IPS-18a (cell line): ENCODE measurements at regions not wholly inside any gene's neighbourhood (a gene's known extent, or its start where the extent isn't known, plus 50 kb on each side); places are given as distances from the start of the nearest gene placed in this dataset.

Experiments
- H3K27ac ChIP-seq: one replicate; pipeline ENCODE4 v1.5.1; 2013; ENCODE audit warnings: low read length
- H3K27me3 ChIP-seq: one replicate; pipeline ENCODE4 v1.6.1; 2013; ENCODE audit warnings: mild to moderate bottlenecking, low read length; ENCODE audit not compliant: control insufficient read depth, insufficient read depth
- H3K36me3 ChIP-seq: one replicate; pipeline ENCODE4 v1.6.1; 2013; ENCODE audit warnings: low read depth, low read length; ENCODE audit not compliant: control insufficient read depth
- H3K4me1 ChIP-seq: one replicate; pipeline ENCODE4 v1.6.1; 2013; ENCODE audit warnings: low read depth, low read length; ENCODE audit not compliant: control insufficient read depth
- H3K4me3 ChIP-seq: one replicate; pipeline ENCODE4 v1.5.1; 2013; ENCODE audit warnings: low read length
- H3K9ac ChIP-seq: one replicate; pipeline ENCODE4 v1.6.1; 2013; ENCODE audit warnings: mild to moderate bottlenecking, low read length, moderate library complexity
- H3K9me3 ChIP-seq: one replicate; pipeline ENCODE4 v1.6.1; 2013; ENCODE audit warnings: low read depth, low read length; ENCODE audit not compliant: control insufficient read depth

GRCh38 chr5:84685121-84685894, 300.6 kb upstream of the EDIL3 start:
- no peak overlapping the region for H3K4me3 ChIP-seq
- no peaks in the 10 kb centered on the region for H3K36me3 ChIP-seq
- no peaks in the 10 kb centered on the region for H3K9me3 ChIP-seq
- H3K4me1 ChIP-seq, result peaks cover 4% of the 10 kb centered on the region
- no peaks in the 10 kb centered on the region for H3K27me3 ChIP-seq
- no peak overlapping the region for H3K9ac ChIP-seq
- H3K27ac ChIP-seq, result no peak overlapping the region

DNA sequence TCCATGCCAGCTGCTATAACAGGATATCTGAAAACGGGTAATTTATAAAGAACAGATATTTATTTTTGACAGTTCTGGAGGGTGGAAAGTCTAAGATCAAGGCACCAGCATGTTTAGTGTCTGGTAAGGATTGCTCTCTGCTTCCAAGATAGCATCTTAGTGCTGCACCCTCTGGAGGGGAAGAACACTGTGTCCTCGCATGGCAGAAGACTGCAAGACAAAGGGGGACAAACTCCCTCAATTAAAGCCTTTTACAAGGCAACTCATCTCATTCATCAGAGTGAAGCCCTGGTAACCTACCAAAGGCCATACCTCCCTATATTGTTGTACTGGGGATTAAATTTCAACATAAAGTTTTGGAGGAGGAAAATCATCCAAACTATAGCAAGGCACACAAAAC, 298.9 kb upstream of the EDIL3 start:
- Histone ChIP-seq H3K4me1 (peaks cover 4% of the 10 kb centered on the region), H3K4me3 (no peak overlapping the region), H3K9me3 (no peaks in the 10 kb centered on the region), H3K36me3 (no peaks in the 10 kb centered on the region), H3K27me3 (no peaks in the 10 kb centered on the region), H3K9ac (no peak overlapping the region), H3K27ac (no peak overlapping the region)

DNA sequence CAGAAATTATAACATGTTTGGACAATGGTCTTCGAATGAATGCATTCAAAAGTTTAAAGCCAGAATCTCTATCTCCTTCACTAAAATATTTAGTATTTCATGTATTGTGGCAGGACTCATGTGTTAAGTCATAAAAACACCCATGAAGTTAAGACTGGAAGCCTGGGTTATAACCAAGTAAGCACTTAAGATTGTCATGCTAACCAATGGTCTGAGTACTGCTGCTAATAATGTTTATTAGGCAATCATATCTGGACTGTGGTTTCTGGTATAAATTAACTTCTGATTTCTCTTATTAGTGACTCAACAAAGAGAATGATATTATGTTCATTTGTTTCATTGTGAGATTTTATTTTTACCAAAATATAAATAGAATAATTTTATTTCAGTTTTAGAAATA, 297.9 kb upstream of the EDIL3 start:
- Histone ChIP-seq H3K4me3 (no peak overlapping the region), H3K27me3 (no peaks in the 10 kb centered on the region), H3K36me3 (no peaks in the 10 kb centered on the region), H3K9ac (no peak overlapping the region), H3K27ac (no peak overlapping the region), H3K4me1 (peaks cover 4% of the 10 kb centered on the region), H3K9me3 (no peaks in the 10 kb centered on the region)

- no peaks in the 10 kb centered on the region for H3K36me3 ChIP-seq
- H3K27ac ChIP-seq, result no peak overlapping the region
- H3K9me3 ChIP-seq, result no peaks in the 10 kb centered on the region
- H3K4me3 ChIP-seq, result no peak overlapping the region
- H3K27me3 ChIP-seq, result no peaks in the 10 kb centered on the region
- H3K9ac ChIP-seq, result no peak overlapping the region
- peaks cover 4% of the 10 kb centered on the region for H3K4me1 ChIP-seq
Observed at GRCh38 chr5:84680908-84681307, 296.2 kb upstream of the EDIL3 start.

- Histone ChIP-seq H3K9me3 (peaks cover 16% of the 10 kb centered on the region), H3K4me3 (no peak overlapping the region), H3K36me3 (no peaks in the 10 kb centered on the region), H3K27ac (no peak overlapping the region), H3K4me1 (no peaks in the 10 kb centered on the region), H3K27me3 (no peaks in the 10 kb centered on the region), H3K9ac (no peak overlapping the region)
Observed at GRCh38 chr5:84673785-84674184, 289.1 kb upstream of the EDIL3 start.

GRCh38 chr5:84667576-84667975, 282.9 kb upstream of the EDIL3 start:
- H3K4me3 ChIP-seq, result no peak overlapping the region
- H3K27me3 ChIP-seq, result no peaks in the 10 kb centered on the region
- H3K27ac ChIP-seq, result no peak overlapping the region
- H3K36me3 ChIP-seq, result no peaks in the 10 kb centered on the region
- H3K9me3 ChIP-seq, result peaks cover 16% of the 10 kb centered on the region
- H3K9ac ChIP-seq, result no peak overlapping the region
- H3K4me1 ChIP-seq, result no peaks in the 10 kb centered on the region

DNA sequence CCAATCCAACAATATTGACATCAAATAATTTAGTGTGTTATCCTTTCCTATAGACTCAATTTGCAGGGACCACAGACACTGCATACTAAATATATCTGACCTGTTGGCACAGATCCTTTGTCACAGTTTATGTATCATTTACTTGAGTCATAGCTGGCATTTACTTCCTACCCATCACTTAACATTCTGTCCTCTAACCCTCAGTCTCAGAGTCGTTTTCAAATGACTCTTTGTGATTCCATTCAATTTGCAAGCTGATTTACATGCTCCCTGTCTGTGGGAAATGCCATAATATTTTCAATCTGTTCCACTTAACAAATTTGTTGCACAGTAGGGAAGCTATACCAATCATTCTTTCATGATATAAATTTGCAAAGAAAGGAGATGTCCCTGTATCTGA, 265.7 kb upstream of the EDIL3 start:
- no peaks in the 10 kb centered on the region for H3K27me3 ChIP-seq
- H3K9me3 ChIP-seq, result no peaks in the 10 kb centered on the region
- no peak overlapping the region for H3K9ac ChIP-seq
- no peaks in the 10 kb centered on the region for H3K36me3 ChIP-seq
- H3K4me1 ChIP-seq, result peaks cover 12% of the 10 kb centered on the region
- H3K4me3 ChIP-seq, result no peak overlapping the region
- no peak overlapping the region for H3K27ac ChIP-seq

DNA sequence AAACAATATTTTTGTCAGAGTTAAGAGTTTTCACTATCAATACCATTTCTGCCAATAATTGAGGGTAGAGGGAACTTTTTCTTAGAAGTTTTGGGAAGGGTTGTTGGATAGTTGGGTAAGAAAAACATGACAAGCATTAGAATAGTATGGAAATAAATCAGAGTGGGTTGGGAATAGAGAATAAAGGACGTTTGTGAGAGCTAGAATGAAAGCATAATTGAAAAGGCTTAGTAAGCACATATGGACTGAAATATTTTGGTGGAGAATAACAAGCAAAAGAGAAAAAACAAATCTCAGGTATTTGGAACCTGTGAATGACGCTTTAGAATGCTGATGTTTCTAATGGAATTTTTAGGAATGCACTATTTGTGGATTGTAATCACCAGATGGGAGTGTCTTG, 262.9 kb upstream of the EDIL3 start:
- Histone ChIP-seq H3K9ac (no peak overlapping the region), H3K4me3 (no peak overlapping the region), H3K27ac (no peak overlapping the region), H3K27me3 (no peaks in the 10 kb centered on the region), H3K9me3 (no peaks in the 10 kb centered on the region), H3K4me1 (peaks cover 12% of the 10 kb centered on the region), H3K36me3 (no peaks in the 10 kb centered on the region)

GRCh38 chr5:84642795-84643194, 258.1 kb upstream of the EDIL3 start:
- H3K4me3 ChIP-seq, result no peak overlapping the region
- no peaks in the 10 kb centered on the region for H3K9me3 ChIP-seq
- H3K27me3 ChIP-seq, result no peaks in the 10 kb centered on the region
- no peaks in the 10 kb centered on the region for H3K36me3 ChIP-seq
- H3K27ac ChIP-seq, result no peak overlapping the region
- H3K4me1 ChIP-seq, result no peaks in the 10 kb centered on the region
- H3K9ac ChIP-seq, result no peak overlapping the region

DNA sequence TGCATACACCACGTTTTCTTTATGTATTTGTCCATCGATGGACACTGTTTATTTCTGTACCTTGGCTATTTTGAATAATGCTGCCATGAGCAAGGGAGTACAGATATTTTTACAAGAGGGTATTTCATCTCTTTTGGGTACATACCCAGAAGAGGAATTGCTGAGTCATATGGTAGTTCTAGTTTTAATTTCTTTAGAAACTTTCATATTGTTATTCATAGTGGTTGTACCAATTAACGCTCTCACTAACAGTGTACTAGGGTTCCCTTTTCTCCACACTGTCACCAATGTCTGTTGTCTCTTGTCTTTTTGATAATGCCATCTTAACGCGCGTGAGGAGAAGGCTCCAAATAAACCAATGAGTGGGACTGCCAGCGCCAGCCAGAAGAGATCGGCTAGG, 257.6 kb upstream of the EDIL3 start:
- no peaks in the 10 kb centered on the region for H3K36me3 ChIP-seq

DNA sequence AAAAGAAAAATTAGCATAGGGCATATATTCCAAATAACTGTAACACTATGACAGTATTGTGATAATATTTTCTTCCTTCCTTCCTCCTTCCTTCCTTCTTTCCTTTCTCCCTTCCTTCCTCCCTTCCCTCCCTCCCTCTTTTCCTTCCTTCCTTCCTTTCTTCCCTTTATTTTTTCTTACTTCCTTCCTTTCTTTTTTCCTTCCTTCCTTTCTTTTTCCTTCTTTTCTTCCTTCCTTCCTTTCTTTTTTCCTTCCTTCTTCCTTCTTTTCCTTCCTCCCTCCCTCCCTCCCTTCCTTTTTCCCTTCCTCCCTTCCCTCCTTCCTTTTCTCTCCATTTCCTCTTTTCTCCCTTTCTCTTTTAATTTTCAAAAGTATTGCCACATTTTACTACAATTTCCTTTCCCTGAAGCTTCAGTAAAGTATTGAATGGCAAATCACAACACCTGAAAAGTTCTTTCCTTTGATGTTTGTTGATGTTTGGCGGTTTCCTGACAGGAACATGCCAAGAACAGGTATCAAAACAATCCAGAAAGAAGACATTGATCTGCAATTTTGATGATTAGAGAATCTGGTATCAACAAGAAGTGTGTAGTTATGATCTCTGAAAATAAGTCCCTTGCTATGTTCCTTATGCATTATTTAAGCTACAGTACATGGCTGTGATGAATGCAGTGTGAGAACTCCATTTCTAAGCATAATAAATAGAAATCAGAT, 253.1 kb upstream of the EDIL3 start:
- Histone ChIP-seq H3K36me3 (no peaks in the 10 kb centered on the region), H3K9ac (no peak overlapping the region), H3K4me3 (no peak overlapping the region), H3K4me1 (no peaks in the 10 kb centered on the region), H3K27ac (no peak overlapping the region), H3K27me3 (no peaks in the 10 kb centered on the region), H3K9me3 (no peaks in the 10 kb centered on the region)

More for the DNA sequence above, 257.6 kb upstream of the EDIL3 start:
- Histone ChIP-seq H3K9ac (no peak overlapping the region), H3K4me3 (no peak overlapping the region), H3K9me3 (no peaks in the 10 kb centered on the region), H3K27me3 (no peaks in the 10 kb centered on the region), H3K27ac (no peak overlapping the region), H3K4me1 (no peaks in the 10 kb centered on the region)
